K562 (cell line): ENCODE measurements at regions not wholly inside any gene's neighbourhood (a gene's known extent, or its start where the extent isn't known, plus 50 kb on each side); places are given as distances from the start of the nearest gene placed in this dataset.

Source experiments
- ATAC-seq: fragments of 200-7000 bp; cut with Tn5 transposase; 3 replicates; pipeline ENCODE4 v1.9.1; 2020; ENCODE audit warnings: moderate library complexity
- BruUV-seq: library from RNA; stranded (reverse); fragments of 400-500 nt; replicated peaks from 2 replicates; lab custom pipeline; 2021; lab: Mats Ljungman, UMichigan
- CTCF ChIA-PET: fragments of 300-600 bp; formaldehyde crosslinking; extraction: SDS; loops from one replicate; lab custom pipeline; 2021; ENCODE audit warnings: low intra/inter-chr PET ratio; lab: Yijun Ruan, JAX
- POLR2A ChIA-PET: fragments of 300-600, 350-650 bp; sonication (Branson Sonifier 250); formaldehyde crosslinking; extraction: SDS; loops from one replicate; lab custom pipeline; 2021; ENCODE audit warnings: antibody characterized with exemption, inconsistent platforms; lab: Yijun Ruan, JAX
- DNase-seq, 4 experiments: peaks; one replicate each; pipeline versions ENCODE4 v3.0.0 to v3.0.0-alpha.2; 2011 to 2018; ENCODE audit warnings: low spot score in 3 of 4, mixed read lengths in 3 of 4; ENCODE audit errors: extremely low read depth in 1 of 4
- FAIRE-seq: peaks from 2 replicates; lab custom pipeline; 2011; peaks lifted over from hg19 to GRCh38; lab: Jason Lieb, UNC
- H2AFZ ChIP-seq: 2 replicates; pipeline ENCODE4 v1.6.0; 2011; ENCODE audit warnings: low read depth, low read length, control low read depth, inconsistent platforms
- H3K27ac ChIP-seq: fragments of 200-600 bp; 3 replicates; pipeline ENCODE4 v1.8.0; 2011; ENCODE audit warnings: low read depth, mild to moderate bottlenecking, control low read depth, inconsistent platforms, low read length, moderate library complexity, mixed read lengths; ENCODE audit errors: extremely low read depth
- H3K27me3 ChIP-seq, 2 experiments: fragments of 300-600 bp in 1 of 2; 2 replicates in 1 of 2; 3 replicates in 1 of 2; pipeline versions ENCODE4 v1.6.0 to v1.8.0; 2011; ENCODE audit warnings: inconsistent platforms in 2 of 2, low read length in 2 of 2, mild to moderate bottlenecking in 1 of 2, mixed read lengths in 1 of 2, moderate library complexity in 1 of 2; ENCODE audit not compliant: control insufficient read depth in 2 of 2, insufficient read depth in 2 of 2
- H3K36me3 ChIP-seq: fragments of 300-600 bp; 3 replicates; pipeline ENCODE4 v1.8.0; 2011; ENCODE audit warnings: mild to moderate bottlenecking, low read length, inconsistent platforms; ENCODE audit not compliant: control insufficient read depth, insufficient read depth
- H3K4me1 ChIP-seq, 2 experiments: fragments of 200-600 bp in 1 of 2; replicated peaks in 1 of 2; 2 replicates in 1 of 2; 3 replicates in 1 of 2; pipeline versions ENCODE4 v1.5.1 to v1.8.0; 2011; ENCODE audit warnings: inconsistent platforms in 2 of 2, low read length in 2 of 2, mild to moderate bottlenecking in 1 of 2, mixed read lengths in 1 of 2, moderate library complexity in 1 of 2; ENCODE audit not compliant: control insufficient read depth in 2 of 2, insufficient read depth in 2 of 2
- H3K4me2 ChIP-seq: 2 replicates; pipeline ENCODE4 v1.6.1; 2011; ENCODE audit warnings: low read length, control low read depth, inconsistent platforms, mixed read lengths; ENCODE audit not compliant: insufficient read depth
- H3K4me3 ChIP-seq: fragments of 200-600 bp; sonication (generic), shearing (Covaris generic); 2 replicates; pipeline ENCODE4 v1.5.1; 2016; ENCODE audit warnings: control low read depth, inconsistent platforms
- H3K79me2 ChIP-seq: fragments of 200-600 bp; 3 replicates; pipeline ENCODE4 v1.8.0; 2011; ENCODE audit warnings: low read length, inconsistent platforms; ENCODE audit not compliant: control insufficient read depth, insufficient read depth
- H3K9ac ChIP-seq, 2 experiments: 2 replicates each; pipeline versions ENCODE4 v1.6.0 to v1.6.1; 2011; ENCODE audit warnings: low read depth in 2 of 2, low read length in 2 of 2, control low read depth in 1 of 2, inconsistent platforms in 1 of 2, mild to moderate bottlenecking in 1 of 2, mixed read lengths in 1 of 2; ENCODE audit not compliant: insufficient read depth in 1 of 2
- H3K9me1 ChIP-seq: one replicate; pipeline ENCODE4 v1.6.0; 2011; ENCODE audit warnings: inconsistent platforms, mild to moderate bottlenecking, low read length, moderate library complexity; ENCODE audit not compliant: control insufficient read depth, insufficient read depth
- H3K9me3 ChIP-seq: replicated peaks from 2 replicates; pipeline ENCODE4 v1.5.1; 2011; ENCODE audit warnings: low read depth, low read length, inconsistent platforms; ENCODE audit not compliant: control insufficient read depth, insufficient read depth
- H4K20me1 ChIP-seq: replicated peaks from 2 replicates; pipeline ENCODE4 v1.6.1; 2011; ENCODE audit warnings: low read length, inconsistent platforms, mixed read lengths; ENCODE audit not compliant: control insufficient read depth, insufficient read depth
- ADNP ChIP-seq: fragments of 200-800 bp; sonication (Bioruptor generic); IDR thresholded peaks from 2 replicates; pipeline ENCODE4 v1.6.1; 2016; ENCODE audit warnings: missing genetic modification characterization, missing compliant biosample characterization
- ARID1B ChIP-seq: fragments of 450-650 bp; IDR thresholded peaks from 2 replicates; pipeline ENCODE4 v1.6.1; 2016; ENCODE audit warnings: antibody characterized with exemption, mild to moderate bottlenecking, inconsistent platforms
- GABPB1 ChIP-seq: sonication (generic); formaldehyde crosslinking; IDR thresholded peaks from 2 replicates; pipeline ENCODE4 v1.8.0; 2022; ENCODE audit warnings: mild to moderate bottlenecking, missing genetic modification reagents
- HOMEZ ChIP-seq: fragments of 250-450 bp; sonication (Bioruptor Pico); IDR thresholded peaks from 2 replicates; pipeline ENCODE4 v1.4.0; 2020; ENCODE audit warnings: mild to moderate bottlenecking, moderate library complexity
- MGA ChIP-seq: fragments of 450-650 bp; IDR thresholded peaks from 2 replicates; pipeline ENCODE4 v1.6.1; 2016; ENCODE audit warnings: mild to moderate bottlenecking, moderate library complexity
- NFYB ChIP-seq: IDR thresholded peaks from 2 replicates; pipeline ENCODE4 v1.6.1; 2011; ENCODE audit warnings: mild to moderate bottlenecking, moderate library complexity; ENCODE audit not compliant: insufficient read length; ENCODE audit errors: extremely low read depth
- TCFL5 ChIP-seq: fragments of 250-450 bp; sonication (Bioruptor Pico); conservative IDR thresholded peaks from 2 replicates; pipeline ENCODE4 v1.6.1; 2021; ENCODE audit warnings: mild to moderate bottlenecking, moderate library complexity, matching md5 sums
- XRCC5 ChIP-seq: fragments of 200-400 bp; formaldehyde crosslinking; IDR thresholded peaks from 2 replicates; pipeline ENCODE4 v1.6.1; 2017; ENCODE audit warnings: low read depth, mild to moderate bottlenecking, low read length
- ZBTB17 ChIP-seq: fragments of 450-650 bp; formaldehyde crosslinking; IDR thresholded peaks from 2 replicates; pipeline ENCODE4 v1.4.0; 2020; ENCODE audit warnings: mild to moderate bottlenecking
- ZNF146 ChIP-seq: IDR thresholded peaks from one replicate; pipeline ENCODE4 v1.6.1; 2018; ENCODE audit warnings: missing compliant biosample characterization; ENCODE audit not compliant: unreplicated experiment
- WGBS: fragments of 100-300 bp; shearing (Covaris generic); methylation state at CpG from one replicate; pipeline ENCODE4 v1.1.6; 2016; ENCODE audit warnings: low coverage, mixed read lengths; ENCODE audit not compliant: insufficient coverage; ENCODE audit errors: missing lambda C conversion rate; 5-methylcytosine and 5-hydroxymethylcytosine counted together
- in situ Hi-C: fragments of 300-500 bp; cut with MboI; formaldehyde crosslinking; loops from 4 replicates; pipeline ENCODE4 v1.15.0; 2018; ENCODE audit warnings: inconsistent platforms, mixed read lengths
- intact Hi-C: fragments of 100-400 bp; cut with micrococcal nuclease; formaldehyde crosslinking; loops from 2 replicates; pipeline ENCODE4 v1.14.2; 2022

DNA sequence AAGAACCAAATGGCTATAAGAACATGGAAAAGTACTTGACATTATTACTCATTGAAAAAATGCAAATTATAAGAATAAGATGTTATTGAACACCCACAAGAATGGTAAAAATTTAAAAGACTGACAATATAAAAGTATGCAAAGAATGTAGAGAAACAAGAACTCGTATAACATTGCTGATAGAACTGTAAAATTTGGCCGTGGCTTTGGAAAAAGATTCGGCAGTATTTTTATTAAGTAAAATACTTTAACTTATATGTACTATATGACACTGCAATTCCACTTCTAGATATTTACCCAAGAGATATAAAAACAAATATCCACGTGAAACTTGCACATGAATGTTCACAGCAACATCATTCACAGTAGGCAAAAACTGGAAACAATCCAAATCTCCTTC, 239.2 kb downstream of the TPBG start (continued):
- no peak for TF ChIP-seq HOMEZ (CRISPR knock-in tag)
- TF ChIP-seq ZNF146: no peak
- TF ChIP-seq NFYB: no peak
- TF ChIP-seq ARID1B: no peak

DNA sequence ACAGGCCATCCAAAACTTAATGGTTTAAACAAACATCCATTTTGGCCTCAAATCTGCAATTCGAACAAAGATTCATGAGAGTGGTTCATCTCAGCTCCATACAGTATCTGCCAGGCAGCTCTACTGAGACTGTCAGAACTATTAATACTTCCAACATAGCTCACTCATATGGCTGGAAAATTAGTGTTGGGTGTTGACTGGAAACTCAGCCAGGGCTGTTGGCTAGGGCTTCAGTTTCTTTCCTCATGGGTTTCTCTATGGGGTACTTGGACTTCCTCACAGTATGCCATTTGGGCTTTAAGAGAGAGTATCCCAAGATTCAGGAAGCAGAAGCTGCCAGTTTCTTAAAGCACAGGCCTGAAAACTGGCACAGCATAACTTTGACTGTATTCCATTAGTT, 240.3 kb downstream of the TPBG start:
- in situ Hi-C loops (no loop called here), intact Hi-C loops (loop anchor here (10.0 kb wide), 1 partner anchor 451 kb away; no protein-coding TSS in a partner anchor)
- ChIA-PET POLR2A (no interaction called here), CTCF (no interaction called here)
- 0% methylated on average over 1 of the region's 1 CpG for WGBS
- Histone ChIP-seq H4K20me1 (no peaks in the 10 kb centered on the region), H3K9me3 (no peaks in the 10 kb centered on the region), H3K4me2 (no peak overlapping the region), H3K27ac (no peak overlapping the region), H2AFZ (no peak overlapping the region), H3K4me1 (no peaks in the 10 kb centered on the region), H3K9ac (no peak overlapping the region), H3K79me2 (no peaks in the 10 kb centered on the region), H3K9me1 (no peaks in the 10 kb centered on the region), H3K36me3 (no peaks in the 10 kb centered on the region), H3K4me3 (no peak overlapping the region), H3K27me3 (no peaks in the 10 kb centered on the region)
- DNase-seq: no peak
- no peak for FAIRE-seq
- ATAC-seq: no peak
- no TSS peak for BruUV-seq
- TF ChIP-seq ADNP (tag) (no peak), ZBTB17 (CRISPR knock-in tag) (no peak), GABPB1 (CRISPR knock-in tag) (no peak), MGA (no peak), TCFL5 (no peak), XRCC5 (no peak)
